ENCODE measurements at regions not wholly inside any gene's neighbourhood (a gene's known extent, or its start where the extent isn't known, plus 50 kb on each side); places are given as distances from the start of the nearest gene placed in this dataset.

- no peak for TF ChIP-seq CTCF (conservative IDR thresholded peaks at IDR 0.05; ENCODE audit: low read depth, low read length)
- Histone ChIP-seq H3K9ac (no peak overlapping the region), H3K4me3 (IDR thresholded peaks at IDR 0.05; ENCODE audit: insufficient read depth, low read depth, low read length) (no peak overlapping the region), H3K4me1 (ENCODE audit: low read depth, poor library complexity, severe bottlenecking) (no peaks in the 10 kb centered on the region), H3K36me3 (ENCODE audit: insufficient read depth) (no peaks in the 10 kb centered on the region), H3K4me2 (no peak overlapping the region), H3K27me3 (ENCODE audit: insufficient read depth, low read depth) (no peaks in the 10 kb centered on the region), H3K27ac (no peak overlapping the region), H3K79me2 (ENCODE audit: insufficient read depth, low read depth) (no peaks in the 10 kb centered on the region), H2AFZ (ENCODE audit: low read depth) (no peak overlapping the region), H4K20me1 (ENCODE audit: insufficient read depth) (no peaks in the 10 kb centered on the region)
Observed at GRCh38 chr18:28588884-28589549, 412.1 kb upstream of the CDH2 start.

- Histone ChIP-seq H4K20me1 (ENCODE audit: insufficient read depth) (no peaks in the 10 kb centered on the region), H3K4me2 (no peak overlapping the region), H3K79me2 (ENCODE audit: insufficient read depth, low read depth) (no peaks in the 10 kb centered on the region), H2AFZ (ENCODE audit: low read depth) (no peak overlapping the region), H3K27me3 (ENCODE audit: insufficient read depth, low read depth) (no peaks in the 10 kb centered on the region), H3K4me3 (IDR thresholded peaks at IDR 0.05; ENCODE audit: insufficient read depth, low read depth, low read length) (no peak overlapping the region), H3K27ac (no peak overlapping the region), H3K36me3 (ENCODE audit: insufficient read depth) (no peaks in the 10 kb centered on the region), H3K9ac (no peak overlapping the region), H3K4me1 (ENCODE audit: low read depth, poor library complexity, severe bottlenecking) (no peaks in the 10 kb centered on the region)
- no peak for TF ChIP-seq CTCF (conservative IDR thresholded peaks at IDR 0.05; ENCODE audit: low read depth, low read length)
Observed at GRCh38 chr18:28584731-28585130, 407.8 kb upstream of the CDH2 start.

GRCh38 chr18:28582724-28583123 lies 405.8 kb upstream of the CDH2 start:
- no peaks in the 10 kb centered on the region for H3K36me3 ChIP-seq (ENCODE audit: insufficient read depth)
- no peak overlapping the region for H3K9ac ChIP-seq
- no peak overlapping the region for H3K4me3 ChIP-seq (IDR thresholded peaks at IDR 0.05; ENCODE audit: insufficient read depth, low read depth, low read length)
- TF ChIP-seq CTCF (conservative IDR thresholded peaks at IDR 0.05; ENCODE audit: low read depth, low read length) = no peak
- H3K27me3 ChIP-seq (ENCODE audit: insufficient read depth, low read depth) = no peaks in the 10 kb centered on the region
- no peak overlapping the region for H3K4me2 ChIP-seq
- no peaks in the 10 kb centered on the region for H3K4me1 ChIP-seq (ENCODE audit: low read depth, poor library complexity, severe bottlenecking)
- H3K79me2 ChIP-seq (ENCODE audit: insufficient read depth, low read depth) = no peaks in the 10 kb centered on the region
- H2AFZ ChIP-seq (ENCODE audit: low read depth) = no peak overlapping the region
- H4K20me1 ChIP-seq (ENCODE audit: insufficient read depth) = no peaks in the 10 kb centered on the region
- H3K27ac ChIP-seq = no peak overlapping the region

GRCh38 chr18:28581521-28582071 lies 404.7 kb upstream of the CDH2 start:
- no peaks in the 10 kb centered on the region for H3K79me2 ChIP-seq (ENCODE audit: insufficient read depth, low read depth)
- H3K4me1 ChIP-seq (ENCODE audit: low read depth, poor library complexity, severe bottlenecking) = no peaks in the 10 kb centered on the region
- H2AFZ ChIP-seq (ENCODE audit: low read depth) = no peak overlapping the region
- TF ChIP-seq CTCF (conservative IDR thresholded peaks at IDR 0.05; ENCODE audit: low read depth, low read length) = no peak
- H3K27ac ChIP-seq = no peak overlapping the region
- H3K36me3 ChIP-seq (ENCODE audit: insufficient read depth) = no peaks in the 10 kb centered on the region
- no peaks in the 10 kb centered on the region for H3K27me3 ChIP-seq (ENCODE audit: insufficient read depth, low read depth)
- H3K9ac ChIP-seq = no peak overlapping the region
- H3K4me2 ChIP-seq = no peak overlapping the region
- H3K4me3 ChIP-seq (IDR thresholded peaks at IDR 0.05; ENCODE audit: insufficient read depth, low read depth, low read length) = no peak overlapping the region
- no peaks in the 10 kb centered on the region for H4K20me1 ChIP-seq (ENCODE audit: insufficient read depth)
